ENCODE measurements at regions not wholly inside any gene's neighbourhood (a gene's known extent, or its start where the extent isn't known, plus 50 kb on each side); places are given as distances from the start of the nearest gene placed in this dataset.

GRCh38 chr14:101325319-101325718 is 236.0 kb upstream of the DIO3 start:
- no peak for ATAC-seq (ENCODE audit: poor library complexity)

GRCh38 chr14:101328412-101329028 is 232.8 kb upstream of the DIO3 start:
- Histone ChIP-seq H3K4me1 (ENCODE audit: insufficient read depth, low read length) (no peaks in the 10 kb centered on the region), H3K27ac (ENCODE audit: low read depth in 1 of 2, low read length in 2 of 2) (no peak overlapping the region), H3K36me3 (ENCODE audit: insufficient read depth, low read length) (no peaks in the 10 kb centered on the region), H3K9me3 (ENCODE audit: control insufficient read depth in 1 of 2, insufficient read depth in 1 of 2, low read length in 2 of 2) (peaks cover 15 to 19% of the 10 kb centered on the region in 2 experiments), H3K27me3 (ENCODE audit: control insufficient read depth in 1 of 2, insufficient read depth in 2 of 2, low read length in 2 of 2) (peaks cover 0 to 3% of the 10 kb centered on the region in 2 experiments), H3K4me3 (ENCODE audit: low read length) (no peak overlapping the region)
- POLR2A ChIA-PET: no interaction called here
- CTCF ChIA-PET: no interaction called here
- H3K27ac Mint-ChIP-seq: no peak overlapping the region
- H3K4me3 Mint-ChIP-seq: no peak overlapping the region
- peaks cover 27% of the 10 kb centered on the region for H3K27me3 Mint-ChIP-seq
- DNase-seq (no peak), ATAC-seq (ENCODE audit: poor library complexity) (no peak)
- intact Hi-C loops (cut with DNase I, micrococcal nuclease): no loop called here
- peaks cover 7% of the 10 kb centered on the region for H3K9me3 Mint-ChIP-seq
- no peaks in the 10 kb centered on the region for H3K4me1 Mint-ChIP-seq (ENCODE audit: low read depth)
- H3K36me3 Mint-ChIP-seq (ENCODE audit: low read depth): no peaks in the 10 kb centered on the region
- no peak for TF ChIP-seq CTCF (IDR thresholded peaks at IDR 0.05)

More at GRCh38 chr14:101325319-101325718, 236.0 kb upstream of the DIO3 start:
- POLR2A ChIA-PET: no interaction called here
- DNase-seq: no peak
- Histone ChIP-seq H3K27me3 (ENCODE audit: control insufficient read depth in 1 of 2, insufficient read depth in 2 of 2, low read length in 2 of 2) (no peaks in the 10 kb centered on the region), H3K9me3 (ENCODE audit: control insufficient read depth in 1 of 2, insufficient read depth in 1 of 2, low read length in 2 of 2) (peaks cover 15 to 19% of the 10 kb centered on the region in 2 experiments), H3K4me1 (ENCODE audit: insufficient read depth, low read length) (no peaks in the 10 kb centered on the region), H3K36me3 (ENCODE audit: insufficient read depth, low read length) (no peaks in the 10 kb centered on the region), H3K27ac (ENCODE audit: low read depth in 1 of 2, low read length in 2 of 2) (no peak overlapping the region), H3K4me3 (ENCODE audit: low read length) (no peak overlapping the region)
- Mint-ChIP-seq H3K27me3 (peaks cover 13% of the 10 kb centered on the region), H3K36me3 (ENCODE audit: low read depth) (no peaks in the 10 kb centered on the region), H3K4me1 (ENCODE audit: low read depth) (no peaks in the 10 kb centered on the region), H3K9me3 (peaks cover 9% of the 10 kb centered on the region), H3K4me3 (no peak overlapping the region), H3K27ac (no peak overlapping the region)
- no peak for TF ChIP-seq CTCF (IDR thresholded peaks at IDR 0.05)
- CTCF ChIA-PET: no interaction called here
- intact Hi-C loops (cut with DNase I, micrococcal nuclease): no loop called here

GRCh38 chr14:101330416-101331140 is 230.7 kb upstream of the DIO3 start:
- Mint-ChIP-seq H3K4me1 (ENCODE audit: low read depth) (no peaks in the 10 kb centered on the region), H3K9me3 (peaks cover 4% of the 10 kb centered on the region), H3K27me3 (peaks cover 34% of the 10 kb centered on the region), H3K4me3 (no peak overlapping the region), H3K36me3 (ENCODE audit: low read depth) (no peaks in the 10 kb centered on the region), H3K27ac (no peak overlapping the region)
- Histone ChIP-seq H3K27me3 (ENCODE audit: control insufficient read depth in 1 of 2, insufficient read depth in 2 of 2, low read length in 2 of 2) (peaks cover 0 to 3% of the 10 kb centered on the region in 2 experiments), H3K9me3 (ENCODE audit: control insufficient read depth in 1 of 2, insufficient read depth in 1 of 2, low read length in 2 of 2) (peaks cover 4 to 6% of the 10 kb centered on the region in 2 experiments), H3K4me1 (ENCODE audit: insufficient read depth, low read length) (no peaks in the 10 kb centered on the region), H3K27ac (ENCODE audit: low read depth in 1 of 2, low read length in 2 of 2) (no peak overlapping the region), H3K36me3 (ENCODE audit: insufficient read depth, low read length) (no peaks in the 10 kb centered on the region), H3K4me3 (ENCODE audit: low read length) (no peak overlapping the region)
- DNase-seq: no peak
- intact Hi-C loops (cut with DNase I, micrococcal nuclease): no loop called here
- ChIA-PET CTCF (no interaction called here), POLR2A (no interaction called here)
- ATAC-seq (ENCODE audit: poor library complexity): no peak
- no peak for TF ChIP-seq CTCF (IDR thresholded peaks at IDR 0.05)

All from CD4-positive, alpha-beta T cell (primary cell).